Common myeloid progenitor, CD34-positive (primary cell): ENCODE measurements at regions not wholly inside any gene's neighbourhood (a gene's known extent, or its start where the extent isn't known, plus 50 kb on each side); places are given as distances from the start of the nearest gene placed in this dataset.

Experiments
- CTCF ChIA-PET: fragments of 350-600 bp; sonication (Branson Sonifier 250); formaldehyde crosslinking; loops from one replicate; lab custom pipeline; 2021; ENCODE audit warnings: antibody characterized with exemption; lab: Charles Lee
- POLR2A ChIA-PET: fragments of 350-600 bp; sonication (Branson Sonifier 250); formaldehyde crosslinking; loops from one replicate; lab custom pipeline; 2021; ENCODE audit warnings: antibody characterized with exemption; lab: Charles Lee
- DNase-seq, 3 donors: peaks; one replicate each; pipeline versions ENCODE4 v3.0.0 to v3.0.0-alpha.2; 2013
- H3K27ac ChIP-seq, 2 experiments: 1 replicate in 1 of 2; 2 replicates in 1 of 2; pipeline ENCODE4 v1.7.0; 2013; ENCODE audit warnings: inconsistent platforms in 2 of 2, low read length in 2 of 2, mild to moderate bottlenecking in 2 of 2, low read depth in 1 of 2, moderate library complexity in 1 of 2; ENCODE audit not compliant: severe bottlenecking in 2 of 2, insufficient read depth in 1 of 2, poor library complexity in 1 of 2
- H3K27me3 ChIP-seq, 5 experiments: replicated peaks in 2 of 5; 1 replicate in 3 of 5; 2 replicates in 2 of 5; pipeline versions ENCODE4 v1.6.1 to v1.7.0; 2013; ENCODE audit warnings: low read length in 4 of 5, mild to moderate bottlenecking in 2 of 5, moderate library complexity in 2 of 5, inconsistent platforms in 1 of 5; ENCODE audit not compliant: insufficient read depth in 5 of 5, control insufficient read depth in 4 of 5
- H3K36me3 ChIP-seq, 4 experiments: 1 replicate in 2 of 4; 2 replicates in 2 of 4; pipeline versions ENCODE4 v1.6.1 to v1.7.0; 2013; ENCODE audit warnings: low read length in 3 of 4, control low read depth in 1 of 4, mild to moderate bottlenecking in 1 of 4; ENCODE audit not compliant: control insufficient read depth in 4 of 4, insufficient read depth in 4 of 4
- H3K4me1 ChIP-seq, 4 experiments: 1 replicate in 3 of 4; 2 replicates in 1 of 4; pipeline versions ENCODE4 v1.6.1 to v1.7.1; 2013; ENCODE audit warnings: low read length in 3 of 4, mild to moderate bottlenecking in 3 of 4, control low read depth in 1 of 4, inconsistent platforms in 1 of 4, moderate library complexity in 1 of 4; ENCODE audit not compliant: control insufficient read depth in 4 of 4, insufficient read depth in 4 of 4; ENCODE audit errors: control extremely low read depth in 1 of 4
- H3K4me3 ChIP-seq, 7 experiments: 1 replicate in 4 of 7; 2 replicates in 3 of 7; pipeline versions ENCODE4 v1.5.1 to v1.7.0; 2013; ENCODE audit warnings: mild to moderate bottlenecking in 7 of 7, low read length in 6 of 7, moderate library complexity in 6 of 7, inconsistent platforms in 2 of 7, low read depth in 2 of 7, control low read depth in 1 of 7; ENCODE audit not compliant: insufficient read depth in 4 of 7, control insufficient read depth in 1 of 7; ENCODE audit errors: extremely low read depth in 1 of 7
- H3K9me3 ChIP-seq, 5 experiments: 1 replicate in 4 of 5; 2 replicates in 1 of 5; pipeline versions ENCODE4 v1.6.1 to v1.7.1; 2013; ENCODE audit warnings: low read length in 4 of 5, mild to moderate bottlenecking in 2 of 5, inconsistent platforms in 1 of 5, low read depth in 1 of 5, moderate library complexity in 1 of 5; ENCODE audit not compliant: control insufficient read depth in 4 of 5, insufficient read depth in 2 of 5; ENCODE audit errors: control extremely low read depth in 1 of 5
- WGBS: methylation state at CpG from one replicate; pipeline ENCODE4 v1.1.5; 2013; ENCODE audit not compliant: insufficient coverage; 5-methylcytosine and 5-hydroxymethylcytosine counted together

DNA sequence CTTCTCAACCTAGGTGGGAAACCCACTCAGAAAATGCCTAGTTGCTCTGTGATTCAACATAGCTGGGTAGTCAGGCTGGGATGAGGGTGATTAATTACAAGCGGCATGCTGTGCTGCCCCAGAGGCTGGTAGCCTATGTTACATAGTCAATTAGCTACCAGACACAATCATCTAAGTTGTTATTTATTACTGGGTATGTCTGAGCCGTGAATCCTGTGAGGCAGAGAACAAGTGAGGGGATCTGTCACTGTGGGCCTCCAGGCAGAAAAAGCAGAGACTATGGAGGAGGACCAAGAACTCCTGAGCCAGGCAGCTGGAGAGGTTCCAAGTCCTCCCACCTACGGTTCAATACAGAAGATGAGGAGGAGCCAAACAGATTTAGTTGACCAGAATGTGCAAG, 186.6 kb upstream of the BDNF start:
- H3K4me1 ChIP-seq = peaks cover 0 to 2% (median 0%) of the 10 kb centered on the region in 4 experiments
- H3K4me3 ChIP-seq = no peak overlapping the region
- WGBS = 93% methylated on average over 1 of the region's 3 CpGs
- H3K9me3 ChIP-seq = peaks cover 0 to 1% (median 0%) of the 10 kb centered on the region in 5 experiments
- no peak for DNase-seq
- ChIA-PET POLR2A (no interaction called here), CTCF (no interaction called here)
- no peaks in the 10 kb centered on the region for H3K27me3 ChIP-seq
- H3K27ac ChIP-seq = no peak overlapping the region
- no peaks in the 10 kb centered on the region for H3K36me3 ChIP-seq

DNA sequence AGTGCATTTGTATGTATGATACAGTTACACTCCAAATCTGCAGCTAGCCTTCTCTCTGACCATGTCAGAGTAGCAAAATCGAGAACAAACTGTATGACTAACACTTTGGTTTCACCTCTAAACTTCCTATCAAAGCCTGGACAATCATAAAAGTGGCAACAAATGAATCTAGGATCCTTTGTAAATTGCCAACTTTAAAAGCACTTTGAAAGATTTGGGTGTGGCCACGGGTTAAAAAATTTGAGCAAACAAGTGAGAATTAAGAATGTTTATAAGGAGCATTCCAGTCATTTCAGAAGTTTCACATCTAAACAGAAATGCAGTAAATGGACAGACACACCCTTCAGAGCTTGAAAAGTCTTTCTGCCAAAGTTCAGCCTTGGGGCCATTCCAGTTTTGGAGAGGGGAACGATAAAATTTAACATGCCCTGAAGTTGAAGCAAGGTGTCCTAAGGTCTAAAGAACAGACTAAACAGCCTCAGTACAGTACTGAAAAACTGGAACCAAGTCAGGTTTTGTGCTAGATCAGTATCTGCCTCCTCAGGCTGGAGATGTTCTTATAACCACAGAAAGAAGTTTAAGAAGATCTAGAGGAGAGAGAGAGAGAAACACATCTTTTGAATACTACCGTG, 181.9 kb upstream of the BDNF start:
- WGBS = no CpG with 5 or more reads among the region's 4 CpGs
- Histone ChIP-seq H3K27me3 (no peaks in the 10 kb centered on the region), H3K9me3 (no peaks in the 10 kb centered on the region), H3K27ac (no peak overlapping the region), H3K36me3 (no peaks in the 10 kb centered on the region), H3K4me1 (peaks cover 0 to 2% (median 0%) of the 10 kb centered on the region in 4 experiments), H3K4me3 (no peak overlapping the region)
- ChIA-PET POLR2A (no interaction called here), CTCF (no interaction called here)
- no peak for DNase-seq

DNA sequence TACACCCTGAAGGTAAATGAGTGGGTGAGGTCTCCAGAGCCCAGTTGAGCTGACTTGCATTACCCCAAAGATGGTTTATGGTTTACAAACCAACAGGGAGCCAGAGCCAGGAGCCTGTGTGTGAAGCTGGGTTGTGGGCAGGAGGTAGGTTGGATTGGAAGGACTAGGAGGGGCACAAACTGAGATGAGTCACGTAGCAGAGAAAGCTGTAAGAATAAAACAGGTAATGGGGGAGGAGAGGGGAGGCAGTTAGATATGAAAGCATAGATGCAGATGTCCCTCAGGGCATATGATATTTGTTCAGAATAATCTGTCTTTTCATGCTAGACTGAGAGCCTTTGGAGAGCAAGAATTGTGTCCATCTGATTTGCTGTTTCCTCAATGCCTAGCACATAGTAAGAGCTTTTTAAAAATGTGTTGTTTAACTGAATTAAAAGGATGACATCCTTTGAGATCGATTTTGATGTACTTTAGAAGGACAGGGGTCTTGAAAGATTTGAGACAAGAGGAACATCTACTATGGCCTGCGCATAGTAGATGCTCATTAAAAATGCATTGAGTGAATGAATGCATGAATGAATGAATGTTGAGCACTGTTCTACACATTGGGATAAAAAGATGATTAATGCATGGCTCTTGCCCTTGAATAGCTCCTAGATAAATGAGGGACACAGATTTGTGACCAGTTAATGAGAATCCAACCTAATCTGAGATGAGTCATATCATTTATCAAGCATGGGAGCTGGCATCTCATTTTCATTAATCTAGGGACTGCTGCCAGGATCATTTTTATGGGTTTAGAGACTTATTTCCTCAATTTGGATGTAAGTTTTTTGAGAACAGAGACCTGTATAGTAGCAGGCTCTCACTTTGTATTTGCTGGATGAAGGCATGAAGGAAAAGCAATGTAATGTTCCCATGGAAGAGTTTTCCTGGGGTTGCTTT, 175.8 kb upstream of the BDNF start:
- Histone ChIP-seq H3K27ac (no peak overlapping the region), H3K9me3 (peaks cover 0 to 2% (median 0%) of the 10 kb centered on the region in 5 experiments), H3K27me3 (no peaks in the 10 kb centered on the region), H3K4me3 (no peak overlapping the region), H3K36me3 (no peaks in the 10 kb centered on the region), H3K4me1 (no peaks in the 10 kb centered on the region)
- no peak for DNase-seq
- WGBS = 95% methylated on average over 3 of the region's 3 CpGs
- ChIA-PET POLR2A (no interaction called here), CTCF (no interaction called here)

DNA sequence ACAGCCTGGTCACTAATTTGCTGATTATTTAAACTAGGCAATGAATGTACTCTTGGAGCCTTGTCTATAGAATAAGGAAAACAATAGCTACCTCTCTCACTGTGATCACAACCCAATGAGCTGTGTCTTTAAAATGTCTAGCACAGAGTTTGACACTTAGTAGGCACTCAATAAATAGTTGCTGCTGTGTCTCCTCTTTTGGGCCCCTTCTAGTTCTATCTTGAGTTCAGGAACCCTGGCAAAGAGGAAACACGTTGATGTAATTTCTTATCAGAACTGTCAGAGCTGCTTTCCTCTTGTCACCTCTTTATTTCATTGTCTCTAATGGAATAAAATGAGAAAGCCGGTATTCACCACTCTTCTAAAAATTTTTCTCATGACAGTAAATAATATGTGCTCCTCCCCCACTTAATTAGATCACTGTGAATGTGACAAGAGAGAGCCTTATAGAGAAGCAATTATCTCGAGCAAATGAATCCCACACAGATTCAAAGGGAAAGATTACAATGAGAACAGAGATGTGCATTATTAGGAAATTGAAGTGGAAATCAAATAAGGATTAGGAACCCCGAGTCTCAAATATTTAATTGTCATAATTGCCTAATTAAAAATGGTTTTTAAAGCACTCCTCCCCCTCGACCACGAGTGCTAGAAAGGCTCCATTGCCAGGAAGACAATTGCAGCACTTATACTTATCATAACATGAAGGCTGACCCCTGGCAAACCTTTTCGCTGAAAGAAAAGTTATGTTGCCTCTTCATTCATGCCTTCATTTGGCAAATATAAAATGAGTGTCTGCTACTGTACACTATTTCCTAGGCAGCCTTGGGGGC, 175.0 kb upstream of the BDNF start:
- WGBS = 50% methylated on average over 2 of the region's 7 CpGs
- Histone ChIP-seq H3K4me1 (no peaks in the 10 kb centered on the region), H3K27me3 (no peaks in the 10 kb centered on the region), H3K4me3 (no peak overlapping the region), H3K9me3 (peaks cover 0 to 2% (median 0%) of the 10 kb centered on the region in 5 experiments), H3K36me3 (no peaks in the 10 kb centered on the region), H3K27ac (no peak overlapping the region)
- POLR2A ChIA-PET = no interaction called here
- CTCF ChIA-PET = no interaction called here
- peak in 1 of 3 donors; percentile 27 for DNase-seq

DNA sequence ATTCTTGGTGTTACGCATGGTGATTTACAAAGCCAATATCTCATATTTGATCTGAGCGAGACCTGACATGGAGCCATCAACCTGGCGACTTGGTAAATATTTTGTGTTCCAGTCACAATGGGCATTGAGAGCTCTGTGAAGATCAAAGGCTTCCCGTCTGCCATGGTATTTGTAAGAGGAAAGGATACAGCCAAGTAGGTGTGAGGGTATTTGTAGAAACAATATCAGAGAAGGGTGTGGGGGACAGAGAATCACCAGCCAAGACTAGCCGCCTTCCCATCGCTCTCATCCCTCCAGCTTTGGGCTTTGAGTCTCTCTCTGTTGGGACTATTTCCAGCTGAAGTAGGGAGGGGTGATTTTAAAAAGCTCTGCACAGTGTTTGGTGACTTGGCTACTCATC, 173.4 kb upstream of the BDNF start:
- H3K9me3 ChIP-seq = peaks cover 0 to 2% (median 0%) of the 10 kb centered on the region in 5 experiments
- H3K4me3 ChIP-seq = no peak overlapping the region
- no peaks in the 10 kb centered on the region for H3K27me3 ChIP-seq
- DNase-seq = no peak
- H3K36me3 ChIP-seq = no peaks in the 10 kb centered on the region
- ChIA-PET POLR2A (no interaction called here), CTCF (no interaction called here)
- no peak overlapping the region for H3K27ac ChIP-seq
- 98% methylated on average over 6 of the region's 6 CpGs for WGBS
- H3K4me1 ChIP-seq = no peaks in the 10 kb centered on the region

DNA sequence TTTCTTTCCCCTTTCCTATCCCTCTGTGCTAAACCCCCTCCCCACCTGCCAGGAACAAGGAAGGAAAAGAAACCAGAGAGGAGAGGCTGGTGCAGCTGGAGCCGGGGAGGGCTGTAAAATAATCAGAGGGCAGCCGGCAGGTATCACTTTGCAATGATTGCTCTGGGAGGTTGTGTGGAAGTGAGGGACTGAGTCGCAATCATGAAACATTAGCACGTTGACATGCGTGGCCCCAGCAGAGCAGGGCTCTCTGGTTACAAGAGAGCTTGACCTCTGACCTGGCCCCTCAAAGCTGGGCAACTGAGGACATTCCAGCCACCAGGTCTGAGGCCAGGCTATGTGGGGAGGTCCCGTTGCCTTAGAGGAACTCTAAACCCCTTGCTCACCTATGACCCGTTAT, 170.8 kb upstream of the BDNF start:
- POLR2A ChIA-PET = no interaction called here
- peaks cover 0 to 2% (median 0%) of the 10 kb centered on the region in 5 experiments for H3K27me3 ChIP-seq
- H3K9me3 ChIP-seq = peaks cover 0 to 2% (median 0%) of the 10 kb centered on the region in 5 experiments
- no peaks in the 10 kb centered on the region for H3K4me1 ChIP-seq
- no peaks in the 10 kb centered on the region for H3K36me3 ChIP-seq
- H3K27ac ChIP-seq = no peak overlapping the region
- WGBS = 46% methylated on average over 7 of the region's 7 CpGs
- DNase-seq = no peak
- CTCF ChIA-PET = no interaction called here
- no peak overlapping the region for H3K4me3 ChIP-seq
